T-helper 17 cell (primary cell): ENCODE measurements at regions not wholly inside any gene's neighbourhood (a gene's known extent, or its start where the extent isn't known, plus 50 kb on each side); places are given as distances from the start of the nearest gene placed in this dataset.

Experiments
- ATAC-seq: fragments of 150-1000 bp; cut with Tn5 transposase; 2 replicates; pipeline ENCODE4 v1.10.0; 2021; ENCODE audit warnings: mild to moderate bottlenecking, moderate library complexity
- DNase-seq, 3 donors: peaks; one replicate each; pipeline versions ENCODE4 v3.0.0 to v3.0.0-alpha.2; 2020 to 2021
- H3K9me3 ChIP-seq: one replicate; pipeline ENCODE4 v1.7.0; 2013; ENCODE audit warnings: low read length, mild to moderate bottlenecking; ENCODE audit not compliant: control insufficient read depth, poor library complexity, severe bottlenecking
- H3K27ac Mint-ChIP-seq: one replicate; pipeline ENCODE4 v1.8.0; 2022; ENCODE audit warnings: mild to moderate bottlenecking, moderate library complexity, mixed read lengths
- H3K27me3 Mint-ChIP-seq: one replicate; pipeline ENCODE4 v1.8.0; 2022; ENCODE audit warnings: mixed read lengths
- H3K36me3 Mint-ChIP-seq: one replicate; pipeline ENCODE4 v1.8.0; 2022; ENCODE audit warnings: low read depth, mixed read lengths
- H3K4me1 Mint-ChIP-seq: one replicate; pipeline ENCODE4 v1.8.0; 2022; ENCODE audit warnings: mild to moderate bottlenecking, mixed read lengths
- H3K4me3 Mint-ChIP-seq: one replicate; pipeline ENCODE4 v1.8.0; 2022; ENCODE audit warnings: mild to moderate bottlenecking, moderate library complexity, mixed read lengths

DNA sequence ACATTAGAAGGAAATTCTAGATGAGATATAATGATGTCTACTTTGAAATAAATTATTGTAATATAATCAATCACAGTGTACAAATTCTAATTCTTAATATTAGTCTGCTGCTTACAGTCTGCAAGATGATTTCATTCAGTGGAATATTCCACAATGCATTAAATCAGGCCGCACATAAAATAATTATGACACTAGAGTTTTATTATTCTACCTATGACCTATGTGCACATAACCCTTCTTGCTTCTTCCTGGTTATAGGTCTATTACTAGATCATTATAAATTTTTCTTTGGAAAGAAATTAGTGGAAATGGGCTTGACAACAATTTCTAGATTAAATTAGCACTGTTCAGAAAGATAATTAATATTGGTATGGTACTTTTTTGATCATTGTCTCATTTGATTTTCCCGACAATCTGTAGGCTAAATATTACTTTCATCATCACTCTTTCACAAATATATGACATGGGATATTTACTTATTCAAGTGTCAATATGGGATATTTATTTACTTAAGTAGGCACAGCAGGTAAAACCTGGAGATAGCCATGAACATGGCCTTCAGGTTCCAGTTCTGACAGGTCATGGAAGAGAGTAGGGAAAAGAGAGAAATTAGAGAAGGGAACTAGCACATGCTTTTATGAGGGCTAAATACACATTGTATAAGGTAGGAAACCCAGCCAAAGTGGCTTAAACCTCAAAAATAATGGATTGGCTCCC, 476.4 kb downstream of the TOX3 start:
- no peak overlapping the region for H3K27ac Mint-ChIP-seq
- H3K36me3 Mint-ChIP-seq, result no peaks in the 10 kb centered on the region
- DNase-seq (no peak), ATAC-seq (no peak)
- no peaks in the 10 kb centered on the region for H3K4me1 Mint-ChIP-seq
- no peaks in the 10 kb centered on the region for H3K9me3 ChIP-seq
- H3K27me3 Mint-ChIP-seq, result no peaks in the 10 kb centered on the region
- H3K4me3 Mint-ChIP-seq, result no peak overlapping the region

DNA sequence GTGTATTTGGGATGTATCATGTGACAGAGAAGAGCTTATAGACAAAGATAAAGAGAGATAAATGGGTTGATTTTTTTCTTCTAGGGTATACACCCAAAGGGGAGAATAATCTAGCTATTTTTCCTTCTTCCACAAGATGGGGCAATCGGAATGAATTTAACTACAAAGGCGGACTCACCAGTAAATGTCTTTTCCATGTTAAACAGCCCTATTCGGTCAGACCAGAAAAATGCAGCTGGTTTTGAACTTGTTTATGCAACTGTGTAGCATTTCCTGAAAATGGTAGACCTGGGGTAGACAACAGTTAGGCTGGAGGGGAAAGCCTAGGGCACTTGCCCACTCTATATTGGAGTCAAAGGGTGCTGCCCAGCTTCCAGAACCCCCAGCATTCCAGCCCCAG, 477.1 kb downstream of the TOX3 start:
- Mint-ChIP-seq H3K36me3 (no peaks in the 10 kb centered on the region), H3K27ac (no peak overlapping the region), H3K4me1 (no peaks in the 10 kb centered on the region), H3K4me3 (no peak overlapping the region), H3K27me3 (no peaks in the 10 kb centered on the region)
- H3K9me3 ChIP-seq, result no peaks in the 10 kb centered on the region
- ATAC-seq, result no peak
- DNase-seq, result no peak

DNA sequence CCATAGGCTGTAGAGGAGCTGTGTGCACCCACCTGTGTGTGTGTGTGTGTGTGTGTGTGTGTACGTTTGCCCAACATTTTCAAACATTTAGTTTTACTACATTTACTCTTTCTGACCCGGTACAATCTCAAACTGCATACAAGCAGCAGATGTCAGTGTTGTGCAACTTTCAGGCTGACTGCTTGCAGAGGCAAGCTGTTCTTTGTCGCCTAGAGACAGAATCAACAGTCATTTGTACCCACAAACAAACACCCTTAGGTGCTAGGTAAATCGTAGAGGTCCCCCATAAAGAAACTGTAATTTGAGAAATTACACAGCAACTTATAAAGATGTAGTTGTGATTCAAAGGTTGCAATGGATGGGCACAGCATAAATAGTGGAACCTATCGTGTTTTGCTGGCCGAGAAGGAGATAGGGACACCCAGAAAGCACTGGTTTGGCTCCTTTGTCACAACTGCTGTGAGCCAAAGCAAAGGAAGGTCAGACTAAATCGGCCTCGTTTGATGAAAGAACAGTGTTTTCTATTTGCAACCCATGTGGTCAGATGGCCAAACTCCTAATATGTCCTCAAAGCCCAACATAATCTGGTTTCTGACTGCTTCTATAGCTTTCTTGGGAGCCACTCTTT, 478.4 kb downstream of the TOX3 start:
- H3K27me3 Mint-ChIP-seq, result no peaks in the 10 kb centered on the region
- H3K4me1 Mint-ChIP-seq, result no peaks in the 10 kb centered on the region
- no peak overlapping the region for H3K4me3 Mint-ChIP-seq
- no peak overlapping the region for H3K27ac Mint-ChIP-seq
- H3K9me3 ChIP-seq, result no peaks in the 10 kb centered on the region
- DNase-seq (no peak), ATAC-seq (no peak)
- no peaks in the 10 kb centered on the region for H3K36me3 Mint-ChIP-seq

- Mint-ChIP-seq H3K4me1 (no peaks in the 10 kb centered on the region), H3K27me3 (no peaks in the 10 kb centered on the region), H3K27ac (no peak overlapping the region), H3K36me3 (no peaks in the 10 kb centered on the region), H3K4me3 (no peak overlapping the region)
- ATAC-seq (no peak), DNase-seq (no peak)
- no peaks in the 10 kb centered on the region for H3K9me3 ChIP-seq
Measured at GRCh38 chr16:52066962-52067361, 480.0 kb downstream of the TOX3 start.

GRCh38 chr16:52056259-52056658, 490.7 kb downstream of the TOX3 start:
- ATAC-seq, result no peak

DNA sequence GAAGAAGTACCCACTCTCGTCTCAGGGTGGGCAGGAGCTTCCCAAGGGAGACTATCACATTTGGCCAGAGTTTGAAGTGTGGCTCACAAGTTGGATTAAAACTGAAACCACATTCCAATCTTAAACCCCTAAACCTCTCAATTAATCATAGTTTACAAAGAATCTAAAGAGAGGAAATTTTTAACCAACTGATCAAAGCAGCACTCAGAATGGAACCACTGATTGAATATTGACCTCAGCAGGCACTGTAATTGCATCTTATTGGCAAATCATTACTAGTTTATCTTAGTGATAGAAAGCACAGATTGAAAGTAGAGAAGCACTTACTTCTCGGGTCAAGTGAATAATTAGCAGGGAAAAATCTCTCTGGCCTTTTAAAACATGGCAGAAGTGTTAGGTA, 491.6 kb downstream of the TOX3 start:
- H3K4me1 Mint-ChIP-seq, result no peaks in the 10 kb centered on the region
- no peaks in the 10 kb centered on the region for H3K9me3 ChIP-seq
- no peak overlapping the region for H3K4me3 Mint-ChIP-seq
- no peak overlapping the region for H3K27ac Mint-ChIP-seq
- no peak for DNase-seq
- ATAC-seq, result no peak
- no peaks in the 10 kb centered on the region for H3K36me3 Mint-ChIP-seq
- H3K27me3 Mint-ChIP-seq, result no peaks in the 10 kb centered on the region

More at GRCh38 chr16:52056259-52056658, 490.7 kb downstream of the TOX3 start:
- H3K36me3 Mint-ChIP-seq, result no peaks in the 10 kb centered on the region
- no peaks in the 10 kb centered on the region for H3K9me3 ChIP-seq
- no peak overlapping the region for H3K27ac Mint-ChIP-seq
- no peaks in the 10 kb centered on the region for H3K27me3 Mint-ChIP-seq
- H3K4me3 Mint-ChIP-seq, result no peak overlapping the region
- H3K4me1 Mint-ChIP-seq, result no peaks in the 10 kb centered on the region
- DNase-seq, result no peak

DNA sequence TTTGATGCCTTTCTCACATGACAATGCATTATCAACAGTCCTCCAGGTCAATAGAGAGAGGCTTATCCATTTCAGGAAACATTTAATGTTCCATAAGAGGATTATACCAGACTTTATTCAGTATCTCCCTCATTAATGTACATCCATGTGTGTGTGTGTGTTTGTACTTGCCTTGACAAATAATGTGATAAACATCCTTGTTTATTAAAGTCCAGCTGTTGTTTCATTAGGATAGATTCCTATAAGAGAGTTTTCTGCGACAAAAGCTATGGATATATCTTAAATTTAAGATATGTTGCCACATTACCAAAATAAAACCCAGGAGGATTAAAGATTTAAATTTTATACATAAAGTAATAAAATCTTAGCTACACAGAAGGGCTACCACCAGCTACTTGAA, 492.6 kb downstream of the TOX3 start:
- no peaks in the 10 kb centered on the region for H3K9me3 ChIP-seq
- H3K36me3 Mint-ChIP-seq, result no peaks in the 10 kb centered on the region
- H3K27ac Mint-ChIP-seq, result no peak overlapping the region
- no peaks in the 10 kb centered on the region for H3K27me3 Mint-ChIP-seq
- no peak overlapping the region for H3K4me3 Mint-ChIP-seq
- DNase-seq (no peak), ATAC-seq (no peak)
- no peaks in the 10 kb centered on the region for H3K4me1 Mint-ChIP-seq

DNA sequence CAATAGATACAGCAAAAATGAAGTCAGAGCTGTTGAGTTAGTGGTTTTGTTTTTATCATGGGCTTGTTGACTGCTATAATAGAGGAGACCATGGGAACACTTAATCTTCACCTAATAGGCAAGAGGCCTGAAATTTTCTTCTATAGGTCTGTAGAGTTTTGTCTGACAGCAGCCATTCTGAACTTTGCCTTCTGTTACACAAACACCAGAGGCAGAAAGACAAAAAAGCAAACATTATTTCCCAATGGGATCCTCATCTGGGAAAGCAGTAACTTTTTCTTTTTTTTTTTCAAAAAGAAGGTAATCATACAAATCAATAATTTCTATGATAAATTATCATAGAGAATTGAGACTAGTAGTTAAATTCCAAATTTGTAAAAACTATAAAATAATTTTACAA, 494.1 kb downstream of the TOX3 start:
- Mint-ChIP-seq H3K4me3 (no peak overlapping the region), H3K4me1 (no peaks in the 10 kb centered on the region)

GRCh38 chr16:52051414-52052172, 495.4 kb downstream of the TOX3 start:
- Mint-ChIP-seq H3K4me3 (no peak overlapping the region), H3K4me1 (no peaks in the 10 kb centered on the region), H3K27ac (no peak overlapping the region), H3K27me3 (no peaks in the 10 kb centered on the region), H3K36me3 (no peaks in the 10 kb centered on the region)
- peaks cover 3% of the 10 kb centered on the region for H3K9me3 ChIP-seq
- ATAC-seq (no peak), DNase-seq (no peak)

More for the DNA sequence above, 494.1 kb downstream of the TOX3 start:
- no peaks in the 10 kb centered on the region for H3K9me3 ChIP-seq
- Mint-ChIP-seq H3K27me3 (no peaks in the 10 kb centered on the region), H3K27ac (no peak overlapping the region), H3K36me3 (no peaks in the 10 kb centered on the region)
- ATAC-seq (no peak), DNase-seq (no peak)

- ATAC-seq, result no peak
Measured at GRCh38 chr16:52050418-52050817, 496.5 kb downstream of the TOX3 start.

GRCh38 chr16:52035436-52035835, 511.5 kb downstream of the TOX3 start:
- H3K27ac Mint-ChIP-seq, result no peak overlapping the region
- H3K36me3 Mint-ChIP-seq, result no peaks in the 10 kb centered on the region
- H3K9me3 ChIP-seq, result no peaks in the 10 kb centered on the region
- ATAC-seq, result no peak
- no peaks in the 10 kb centered on the region for H3K4me1 Mint-ChIP-seq
- no peak for DNase-seq
- no peaks in the 10 kb centered on the region for H3K27me3 Mint-ChIP-seq
- H3K4me3 Mint-ChIP-seq, result no peak overlapping the region

More at GRCh38 chr16:52050418-52050817, 496.5 kb downstream of the TOX3 start:
- Mint-ChIP-seq H3K4me1 (no peaks in the 10 kb centered on the region), H3K27ac (no peak overlapping the region), H3K4me3 (no peak overlapping the region), H3K36me3 (no peaks in the 10 kb centered on the region), H3K27me3 (no peaks in the 10 kb centered on the region)
- peaks cover 3% of the 10 kb centered on the region for H3K9me3 ChIP-seq
- DNase-seq, result no peak

- H3K27me3 Mint-ChIP-seq, result no peaks in the 10 kb centered on the region
- no peak overlapping the region for H3K4me3 Mint-ChIP-seq
- ATAC-seq, result no peak
- DNase-seq, result no peak
- H3K4me1 Mint-ChIP-seq, result no peaks in the 10 kb centered on the region
- no peaks in the 10 kb centered on the region for H3K36me3 Mint-ChIP-seq
- H3K27ac Mint-ChIP-seq, result no peak overlapping the region
- H3K9me3 ChIP-seq, result no peaks in the 10 kb centered on the region
Measured at GRCh38 chr16:52034830-52035229, 512.1 kb downstream of the TOX3 start.

- Mint-ChIP-seq H3K27ac (no peak overlapping the region), H3K36me3 (no peaks in the 10 kb centered on the region), H3K4me1 (no peaks in the 10 kb centered on the region), H3K4me3 (no peak overlapping the region), H3K27me3 (no peaks in the 10 kb centered on the region)
- no peak for ATAC-seq
- DNase-seq, result no peak
- H3K9me3 ChIP-seq, result no peaks in the 10 kb centered on the region
Measured at GRCh38 chr16:52033992-52034391, 513.0 kb downstream of the TOX3 start.
